OCI-M2 (cell line): ENCODE measurements at regions not wholly inside any gene's neighbourhood (a gene's known extent, or its start where the extent isn't known, plus 50 kb on each side); places are given as distances from the start of the nearest gene placed in this dataset.

Experiments used
- DNase-seq: peaks from one replicate; lab custom pipeline; 2025; ENCODE audit not compliant: unreplicated experiment; lab: John Stamatoyannopoulos, UW

- DNase-seq = no peak
Observed at GRCh38 chr2:138104071-138104470, 139.8 kb downstream of the HNMT start.

GRCh38 chr2:138105358-138105757, 141.1 kb downstream of the HNMT start:
- DNase-seq = no peak

GRCh38 chr2:138106606-138107005, 142.3 kb downstream of the HNMT start:
- no peak for DNase-seq

GRCh38 chr2:138107288-138107687, 143.0 kb downstream of the HNMT start:
- no peak for DNase-seq

DNA sequence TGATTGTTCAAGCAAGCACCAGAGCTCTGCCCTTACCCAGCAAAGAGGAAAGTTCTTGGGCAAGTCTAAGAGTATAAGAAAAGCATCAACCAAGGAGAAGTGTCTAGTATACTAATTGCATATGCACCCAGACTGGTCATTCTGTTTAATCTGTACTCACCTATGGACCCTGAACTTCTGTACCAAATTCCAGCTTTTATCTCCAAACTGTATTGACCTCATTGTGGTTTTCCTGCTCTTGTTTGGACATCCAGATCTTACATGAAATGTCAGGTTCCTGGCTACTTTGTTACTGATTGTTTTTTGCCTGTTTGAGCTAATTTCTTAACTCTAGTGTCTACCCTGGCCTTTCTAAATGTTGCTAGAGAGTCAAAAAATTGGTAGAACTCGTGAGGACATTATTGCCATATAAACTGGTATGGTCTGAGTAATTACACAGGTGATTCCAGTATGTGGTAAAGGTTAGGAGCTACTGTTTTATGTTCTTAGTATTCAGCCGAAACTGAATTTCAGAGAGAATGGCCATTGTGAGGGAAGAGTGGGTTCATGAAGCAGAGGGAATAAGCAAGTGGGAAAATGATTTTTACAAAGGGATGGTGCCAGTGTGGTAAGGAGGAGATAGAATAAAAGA, 146.3 kb downstream of the HNMT start:
- no peak for DNase-seq

DNA sequence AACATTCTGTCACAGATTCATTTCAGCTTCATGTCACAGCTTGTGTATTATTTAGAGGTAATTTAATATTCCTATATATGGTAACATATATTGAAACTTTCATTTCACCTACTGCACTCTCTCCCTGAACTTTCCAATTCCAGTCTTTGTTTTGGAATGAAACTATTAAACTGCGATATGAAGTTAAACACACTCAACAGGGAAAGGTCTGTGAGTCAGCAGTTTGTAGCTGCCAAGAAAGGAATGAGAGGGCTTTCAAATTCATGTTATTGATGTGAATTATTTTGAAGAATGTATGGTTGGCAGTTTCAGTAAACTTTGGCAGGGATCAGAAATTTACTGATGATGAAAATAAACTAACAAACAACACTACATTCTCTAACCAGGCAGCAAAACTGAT, 148.3 kb downstream of the HNMT start:
- DNase-seq = no peak

DNA sequence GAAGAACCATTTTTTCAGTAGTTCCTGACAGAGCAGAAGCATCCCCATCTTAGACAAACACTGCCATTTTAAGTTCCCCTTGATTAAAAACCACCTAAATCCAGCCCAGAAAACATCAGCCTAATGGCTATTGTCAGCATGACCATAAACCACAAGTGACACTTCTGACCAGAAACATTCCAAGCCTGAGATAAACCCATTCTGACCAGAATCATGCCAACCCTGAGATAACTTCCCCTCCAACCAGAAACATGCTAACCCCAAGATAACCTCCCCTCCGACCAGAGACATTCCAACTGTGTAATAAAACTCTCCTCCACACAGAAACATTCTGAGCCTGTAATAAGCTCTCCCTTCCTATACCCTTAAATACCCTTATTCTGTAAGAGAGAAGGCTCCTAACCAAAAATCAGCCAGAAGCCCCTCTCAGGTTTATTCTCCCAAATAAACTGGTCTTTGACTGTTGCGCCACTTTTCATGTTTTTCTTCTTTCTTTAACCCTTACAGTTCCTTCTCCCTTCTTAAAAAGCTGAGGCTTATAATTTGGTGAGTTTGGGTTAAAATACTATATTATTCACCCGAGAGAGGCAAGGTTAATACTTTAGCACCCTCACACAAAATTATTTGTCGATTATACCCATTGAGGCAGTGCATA, 149.7 kb downstream of the HNMT start:
- no peak for DNase-seq

GRCh38 chr2:138115666-138116065, 151.4 kb downstream of the HNMT start:
- DNase-seq = no peak

GRCh38 chr2:138116456-138116855, 152.2 kb downstream of the HNMT start:
- no peak for DNase-seq

DNA sequence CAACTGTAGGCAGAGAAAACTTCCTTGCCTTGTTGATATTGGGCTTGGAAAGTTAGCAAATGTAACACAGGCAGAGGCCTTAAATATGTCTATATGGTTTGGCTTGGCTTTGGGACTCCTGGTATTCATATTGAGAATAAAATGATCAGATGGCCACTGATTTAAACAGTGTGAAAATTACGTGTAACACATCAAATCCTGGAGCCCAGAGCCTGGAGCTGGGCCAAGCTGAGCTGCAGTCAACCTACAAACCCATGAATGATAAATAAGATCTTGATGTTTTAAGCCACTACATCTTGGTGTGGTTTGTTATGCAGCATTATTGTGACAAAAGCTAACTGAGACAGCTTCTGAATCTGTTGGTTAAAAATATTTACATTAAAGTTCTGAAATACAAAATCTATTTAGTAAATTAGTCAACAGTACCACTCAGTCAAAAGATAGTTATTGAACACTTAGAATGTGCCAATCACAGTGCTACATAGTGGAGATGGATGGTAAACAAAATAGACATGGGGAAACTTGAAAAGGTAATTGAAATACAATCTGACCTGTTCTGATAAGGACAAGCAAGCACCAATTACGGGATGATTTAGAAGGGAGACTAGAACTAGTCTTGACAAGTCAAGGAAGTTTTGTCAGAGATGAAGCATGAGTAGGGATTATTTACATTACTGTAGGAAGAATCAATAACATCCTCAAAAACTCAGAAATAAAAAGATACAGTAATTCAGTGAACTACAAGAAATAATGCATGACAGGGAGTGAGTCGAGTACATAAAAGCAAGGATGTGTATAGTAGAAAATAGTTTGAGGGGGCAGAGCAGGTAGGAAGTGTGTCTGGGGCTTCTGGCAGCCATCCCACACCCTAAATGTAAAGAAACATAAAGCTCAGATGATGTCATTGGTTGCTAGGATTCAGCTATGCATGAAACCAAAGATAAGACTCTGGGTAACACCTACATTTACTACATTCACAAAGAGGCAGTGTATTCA, 157.7 kb downstream of the HNMT start:
- no peak for DNase-seq

GRCh38 chr2:138122891-138123290, 158.6 kb downstream of the HNMT start:
- DNase-seq = no peak

DNA sequence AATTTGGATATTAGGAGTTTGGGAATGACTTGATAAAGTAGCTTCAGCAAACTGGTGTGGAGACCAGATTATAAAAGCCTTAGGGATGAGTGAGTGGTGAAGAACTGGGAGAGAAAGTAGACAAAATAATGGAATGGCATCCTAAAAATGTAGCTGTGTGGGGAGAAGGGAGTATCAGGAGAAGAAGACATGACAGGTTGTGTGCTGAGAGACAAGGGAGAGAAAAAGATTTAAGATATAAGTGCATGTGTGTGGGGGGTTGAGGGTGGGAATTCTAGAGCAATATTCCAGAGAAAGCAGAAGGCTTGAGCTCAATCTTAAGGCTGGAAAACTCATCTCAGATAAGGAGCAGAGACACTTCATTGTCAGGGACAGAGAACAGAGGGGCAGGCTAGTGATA, 159.5 kb downstream of the HNMT start:
- DNase-seq = no peak

- no peak for DNase-seq
Observed at GRCh38 chr2:138124521-138124920, 160.2 kb downstream of the HNMT start.

DNA sequence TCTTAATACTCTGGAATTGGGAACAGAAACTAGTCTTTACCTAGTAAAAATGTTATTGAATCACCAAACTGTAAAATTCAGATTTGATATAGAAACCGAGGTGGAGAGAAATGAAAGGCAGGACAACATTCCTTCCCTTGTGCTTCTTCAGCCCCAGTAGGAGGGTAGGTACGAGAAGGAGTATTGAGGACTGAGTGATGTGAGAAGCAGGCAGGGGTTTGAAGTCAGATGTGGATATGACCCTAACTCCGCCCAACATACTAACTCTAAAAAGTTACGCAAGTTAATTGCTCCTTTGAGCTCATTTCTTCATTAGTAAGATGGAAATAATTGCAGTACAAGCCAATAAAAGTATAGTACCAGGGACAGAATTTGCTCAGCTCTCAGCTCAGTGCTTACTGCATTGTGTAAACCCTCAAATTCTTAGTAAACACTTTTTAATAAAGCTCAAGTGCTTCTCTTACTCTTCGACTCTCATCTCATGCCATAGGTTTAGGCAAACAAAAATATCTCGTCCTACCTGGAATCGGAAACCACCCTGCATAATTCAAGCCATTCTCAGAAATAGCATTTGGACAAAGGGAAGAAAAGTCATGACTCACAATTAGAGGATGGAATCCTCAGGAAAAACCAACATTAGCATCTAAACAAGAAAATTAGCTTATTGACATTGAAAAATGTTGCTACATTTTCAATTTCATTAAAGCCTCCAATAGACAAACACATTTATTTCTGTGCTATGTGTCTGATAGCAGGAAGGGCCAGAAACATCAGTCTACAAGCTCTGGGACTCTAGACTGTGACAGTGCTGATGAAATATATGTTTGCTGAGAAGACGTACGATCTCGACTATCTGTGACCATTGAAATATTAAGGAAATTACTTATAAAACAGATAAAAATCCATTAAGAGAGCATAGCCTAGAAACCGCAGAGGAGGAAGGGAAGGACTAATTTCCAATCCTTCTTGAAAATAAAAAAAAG, 161.3 kb downstream of the HNMT start:
- no peak for DNase-seq

DNA sequence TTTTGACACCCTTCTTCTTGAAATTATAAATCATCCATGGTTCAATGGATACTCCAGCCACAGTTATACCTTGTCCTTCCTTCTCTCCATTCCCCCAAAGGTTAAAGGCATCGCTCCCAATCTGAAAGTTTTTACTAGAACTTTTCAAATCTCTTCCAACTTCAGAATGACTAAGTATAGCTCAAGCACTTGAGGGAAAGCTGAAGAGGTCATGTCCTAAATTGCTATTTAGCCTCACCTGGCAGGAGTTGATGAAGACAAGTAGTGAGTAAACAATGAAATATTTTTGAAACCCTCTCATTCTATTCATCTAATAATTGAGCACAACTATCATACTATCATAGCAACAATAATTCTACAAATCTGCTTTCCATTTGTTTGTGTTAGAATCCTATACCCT, 167.8 kb downstream of the HNMT start:
- DNase-seq = no peak

DNA sequence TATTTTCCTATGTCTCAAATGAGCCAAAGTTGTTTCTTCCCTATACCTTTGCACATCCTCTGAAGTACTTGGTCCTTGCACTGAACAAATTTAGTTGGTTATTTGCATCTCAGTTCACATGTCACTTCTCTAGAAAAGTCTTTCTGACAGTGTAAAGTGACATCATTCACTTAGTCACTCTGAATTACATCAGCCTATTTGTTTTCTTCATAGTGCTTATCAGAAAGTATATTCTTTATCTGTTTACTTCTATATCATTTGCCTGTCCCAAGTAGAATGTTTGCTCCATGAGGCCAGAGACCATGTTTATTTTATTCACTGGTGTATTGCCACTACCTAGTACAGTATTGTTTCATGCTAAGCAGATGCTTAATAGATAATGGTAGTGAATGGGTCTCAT, 173.7 kb downstream of the HNMT start:
- no peak for DNase-seq

GRCh38 chr2:138147796-138148195, 183.5 kb downstream of the HNMT start:
- no peak for DNase-seq

- no peak for DNase-seq
Observed at GRCh38 chr2:138155304-138155703, 191.0 kb downstream of the HNMT start.

DNA sequence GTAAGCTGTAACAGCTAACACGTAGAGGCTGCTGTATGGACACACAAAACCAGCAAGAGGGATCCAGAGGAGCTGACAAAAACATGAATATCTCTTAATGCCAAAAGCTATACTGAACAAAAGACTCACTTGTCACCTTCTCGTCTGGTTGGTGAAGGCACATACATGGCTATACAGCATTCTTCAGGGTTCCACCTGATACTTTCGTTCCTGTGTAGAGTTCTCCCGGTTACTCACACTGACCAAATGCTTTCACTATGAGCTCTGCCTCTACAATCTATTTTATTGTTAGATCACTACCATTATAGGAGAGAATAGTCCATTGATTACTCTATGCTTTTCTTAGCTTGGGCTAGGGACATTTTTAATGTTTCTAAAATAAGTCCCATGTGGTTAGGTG, 193.1 kb downstream of the HNMT start:
- DNase-seq = no peak

- DNase-seq = no peak
Observed at GRCh38 chr2:138170485-138170884, 206.2 kb downstream of the HNMT start.

DNA sequence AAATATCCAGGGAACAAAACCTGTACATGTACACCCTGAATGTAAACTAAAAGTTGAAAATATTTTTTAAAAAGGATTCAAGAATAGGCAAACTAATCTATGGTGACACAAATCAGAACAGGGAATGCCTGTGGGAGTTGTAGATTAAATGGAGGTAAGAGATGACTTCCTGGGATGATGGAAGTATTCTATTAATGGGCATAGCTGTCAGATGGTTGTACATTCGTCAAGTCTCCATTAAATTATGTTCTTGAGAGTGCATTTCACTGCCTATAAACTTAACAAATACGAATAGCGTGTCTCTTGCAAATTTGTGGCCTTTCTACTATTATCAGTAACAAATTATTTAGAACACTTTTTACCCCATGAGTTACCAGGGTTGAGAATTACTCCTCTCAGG, 207.0 kb downstream of the HNMT start:
- no peak for DNase-seq
